NCI-H2081 (cell line): ENCODE measurements at regions not wholly inside any gene's neighbourhood (a gene's known extent, or its start where the extent isn't known, plus 50 kb on each side); places are given as distances from the start of the nearest gene placed in this dataset.

Experiments used
- DNase-seq, 2 experiments: peaks; one replicate each; lab custom pipeline; 2025; lab: John Stamatoyannopoulos, UW

GRCh38 chr5:97728920-97729319, 545.9 kb upstream of the RIOK2 start:
- no peak for DNase-seq

- DNase-seq: no peak
Observed at GRCh38 chr5:97729938-97730337, 546.9 kb upstream of the RIOK2 start.

- DNase-seq: no peak
Observed at GRCh38 chr5:97735209-97735608, 552.2 kb upstream of the RIOK2 start.

- DNase-seq: no peak
Observed at GRCh38 chr5:97737608-97738007, 554.6 kb upstream of the RIOK2 start.

GRCh38 chr5:97745817-97746216, 562.8 kb upstream of the RIOK2 start:
- no peak for DNase-seq

- no peak for DNase-seq
Observed at GRCh38 chr5:97750576-97750975, 567.5 kb upstream of the RIOK2 start.

GRCh38 chr5:97751540-97751939, 568.5 kb upstream of the RIOK2 start:
- no peak for DNase-seq

- DNase-seq: no peak
Observed at GRCh38 chr5:97752871-97753270, 569.8 kb upstream of the RIOK2 start.

- DNase-seq: no peak
Observed at GRCh38 chr5:97762483-97762882, 579.4 kb upstream of the RIOK2 start.

GRCh38 chr5:97764700-97765099, 581.7 kb upstream of the RIOK2 start:
- no peak for DNase-seq

- no peak for DNase-seq
Observed at GRCh38 chr5:97778451-97778850, 595.4 kb upstream of the RIOK2 start.

- DNase-seq: no peak
Observed at GRCh38 chr5:97788369-97788768, 605.3 kb upstream of the RIOK2 start.

GRCh38 chr5:97797994-97798451, 615.0 kb upstream of the RIOK2 start:
- no peak for DNase-seq

GRCh38 chr5:97801461-97801860, 618.4 kb upstream of the RIOK2 start:
- DNase-seq: no peak

GRCh38 chr5:97820138-97820537, 637.1 kb upstream of the RIOK2 start:
- no peak for DNase-seq

- DNase-seq: no peak
Observed at GRCh38 chr5:97832645-97833296, 649.7 kb upstream of the RIOK2 start.

- no peak for DNase-seq
Observed at GRCh38 chr5:97834561-97834960, 651.5 kb upstream of the RIOK2 start.

- DNase-seq: no peak
Observed at GRCh38 chr5:97835112-97835511, 652.1 kb upstream of the RIOK2 start.

- DNase-seq: no peak
Observed at GRCh38 chr5:97836816-97837215, 653.8 kb upstream of the RIOK2 start.

GRCh38 chr5:97838214-97838613, 655.2 kb upstream of the RIOK2 start:
- DNase-seq: no peak

- DNase-seq: no peak
Observed at GRCh38 chr5:97839341-97840086, 656.5 kb upstream of the RIOK2 start.

- DNase-seq: no peak
Observed at GRCh38 chr5:97840643-97841042, 657.6 kb upstream of the RIOK2 start.

- no peak for DNase-seq
Observed at GRCh38 chr5:97842687-97843086, 659.6 kb upstream of the RIOK2 start.

- DNase-seq: no peak
Observed at GRCh38 chr5:97844797-97845196, 661.8 kb upstream of the RIOK2 start.
